ENCODE measurements at regions not wholly inside any gene's neighbourhood (a gene's known extent, or its start where the extent isn't known, plus 50 kb on each side); places are given as distances from the start of the nearest gene placed in this dataset.

DNA sequence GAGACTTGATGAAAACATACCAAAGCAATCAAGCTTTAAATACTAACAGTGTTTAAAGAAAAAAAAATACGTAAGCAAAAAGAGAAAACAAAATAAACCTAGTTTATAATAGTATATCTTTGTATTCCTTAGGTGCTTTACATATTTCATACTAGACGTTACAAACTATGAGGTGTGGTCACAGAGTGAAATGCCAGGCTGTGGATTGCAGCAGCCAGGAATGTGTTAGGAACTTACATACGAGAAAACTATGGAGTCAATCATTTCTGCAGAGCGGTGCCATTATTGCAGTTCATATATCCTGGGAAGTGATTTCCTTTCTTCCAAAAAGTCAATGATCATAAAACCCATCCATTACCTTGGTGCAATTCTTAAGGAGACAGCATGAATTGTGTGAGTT lies 443.6 kb upstream of the GRAMD2B start:
- TF ChIP-seq POLR2A (IDR thresholded peaks at IDR 0.05; ENCODE audit: low read length) (no peak), GATA1 (IDR thresholded peaks at IDR 0.05; ENCODE audit: low read depth, low read length) (no peak)

Measured in erythroblast (primary cell).